WTC11 (cell line): ENCODE measurements at regions not wholly inside any gene's neighbourhood (a gene's known extent, or its start where the extent isn't known, plus 50 kb on each side); places are given as distances from the start of the nearest gene placed in this dataset.
A peak's percentile ranks its signal among the peaks of the same experiment; 100 is the strongest.

Experiments used
- ATAC-seq: fragments of 200-7000 bp; cut with Tn5 transposase; 2 replicates; pipeline ENCODE4 v1.10.0; 2021; ENCODE audit warnings: mild to moderate bottlenecking, moderate library complexity
- CTCF ChIA-PET: fragments of 300-600 bp; sonication (Branson Sonifier 250); formaldehyde crosslinking; loops from one replicate; lab custom pipeline; 2021; ENCODE audit warnings: antibody characterized with exemption; lab: Charles Lee
- POLR2A ChIA-PET: fragments of 350-600 bp; sonication (Branson Sonifier 250); formaldehyde crosslinking; loops from one replicate; lab custom pipeline; 2021; ENCODE audit warnings: antibody characterized with exemption; lab: Charles Lee
- DNase-seq: peaks from one replicate; pipeline ENCODE4 v3.0.0; 2021; ENCODE audit warnings: low spot score
- H3K27ac Mint-ChIP-seq: 2 replicates; pipeline ENCODE4 v1.8.0; 2021; ENCODE audit warnings: mixed read lengths
- H3K27me3 Mint-ChIP-seq: 2 replicates; pipeline ENCODE4 v1.8.0; 2021; ENCODE audit warnings: low read depth, mild to moderate bottlenecking, moderate library complexity, mixed read lengths
- H3K36me3 Mint-ChIP-seq: 2 replicates; pipeline ENCODE4 v1.8.0; 2021; ENCODE audit warnings: mixed read lengths
- H3K4me1 Mint-ChIP-seq: 2 replicates; pipeline ENCODE4 v1.8.0; 2022; ENCODE audit warnings: mixed read lengths
- H3K4me3 Mint-ChIP-seq: 2 replicates; pipeline ENCODE4 v1.8.0; 2021; ENCODE audit warnings: mild to moderate bottlenecking, moderate library complexity, mixed read lengths
- H3K9me3 Mint-ChIP-seq: 2 replicates; pipeline ENCODE4 v1.8.0; 2021; ENCODE audit warnings: mixed read lengths
- CBFB ChIP-seq: sonication (generic); formaldehyde crosslinking; IDR thresholded peaks from 2 replicates; pipeline ENCODE4 v1.8.1; 2022; ENCODE audit warnings: mild to moderate bottlenecking, low read depth, missing genetic modification reagents
- ELF4 ChIP-seq: sonication (generic); formaldehyde crosslinking; IDR thresholded peaks from 2 replicates; pipeline ENCODE4 v1.8.1; 2022; ENCODE audit warnings: low read depth, mild to moderate bottlenecking, moderate library complexity, missing genetic modification reagents
- FOXJ3 ChIP-seq: sonication (generic); formaldehyde crosslinking; IDR thresholded peaks from 2 replicates; pipeline ENCODE4 v1.9.0; 2021; ENCODE audit warnings: missing genetic modification reagents, mild to moderate bottlenecking, borderline replicate concordance
- FOXK1 ChIP-seq: sonication (generic); formaldehyde crosslinking; IDR thresholded peaks from 2 replicates; pipeline ENCODE4 v1.8.0; 2022; ENCODE audit warnings: mild to moderate bottlenecking, moderate library complexity, missing genetic modification reagents
- IRF2 ChIP-seq: sonication (generic); formaldehyde crosslinking; IDR thresholded peaks from 2 replicates; pipeline ENCODE4 v1.8.0; 2022; ENCODE audit warnings: low read depth, missing genetic modification reagents, borderline replicate concordance
- MXD4 ChIP-seq: fragments of 250-450 bp; sonication (Bioruptor Pico); IDR thresholded peaks from 2 replicates; pipeline ENCODE4 v1.8.0; 2021; ENCODE audit warnings: mild to moderate bottlenecking, moderate library complexity, borderline replicate concordance
- NFATC4 ChIP-seq: fragments of 250-450 bp; sonication (Bioruptor Pico); IDR thresholded peaks from 2 replicates; pipeline ENCODE4 v1.9.0; 2021; ENCODE audit warnings: mild to moderate bottlenecking
- NR1H2 ChIP-seq: sonication (generic); formaldehyde crosslinking; IDR thresholded peaks from 2 replicates; pipeline ENCODE4 v1.9.0; 2021; ENCODE audit warnings: mild to moderate bottlenecking, moderate library complexity, missing genetic modification reagents
- TEAD1 ChIP-seq: sonication (generic); formaldehyde crosslinking; IDR thresholded peaks from 2 replicates; pipeline ENCODE4 v1.8.0; 2022; ENCODE audit warnings: mild to moderate bottlenecking, missing genetic modification reagents
- ZNF263 ChIP-seq: sonication (generic); formaldehyde crosslinking; IDR thresholded peaks from 2 replicates; pipeline ENCODE4 v1.8.1; 2022; ENCODE audit warnings: low read depth, mild to moderate bottlenecking, moderate library complexity, missing genetic modification reagents
- ZNF416 ChIP-seq: fragments of 250-450 bp; sonication (Bioruptor Pico); IDR thresholded peaks from 2 replicates; pipeline ENCODE4 v1.9.0; 2021; ENCODE audit warnings: mild to moderate bottlenecking, inconsistent platforms
- TF ChIP-seq, protein P1 (sequence below): sonication (generic); formaldehyde crosslinking; IDR thresholded peaks from 2 replicates; pipeline ENCODE4 v1.8.1; 2023; ENCODE audit warnings: mild to moderate bottlenecking, missing genetic modification reagents, moderate library complexity
- TF ChIP-seq, protein P2 (sequence below): sonication (generic); formaldehyde crosslinking; IDR thresholded peaks from 2 replicates; pipeline ENCODE4 v1.8.0; 2022; ENCODE audit warnings: mild to moderate bottlenecking, missing genetic modification reagents
- TF ChIP-seq, protein P3 (sequence below): fragments of 250-450 bp; sonication (Bioruptor Pico); IDR thresholded peaks from 2 replicates; pipeline ENCODE4 v1.8.0; 2021; ENCODE audit warnings: mild to moderate bottlenecking
- TF ChIP-seq, protein P4 (sequence below): sonication (generic); formaldehyde crosslinking; IDR thresholded peaks from 2 replicates; pipeline ENCODE4 v1.8.0; 2022; ENCODE audit warnings: missing genetic modification reagents
- TF ChIP-seq, protein P5 (sequence below): sonication (generic); formaldehyde crosslinking; IDR thresholded peaks from 2 replicates; pipeline ENCODE4 v1.8.0; 2022; ENCODE audit warnings: mild to moderate bottlenecking, missing genetic modification reagents

DNA sequence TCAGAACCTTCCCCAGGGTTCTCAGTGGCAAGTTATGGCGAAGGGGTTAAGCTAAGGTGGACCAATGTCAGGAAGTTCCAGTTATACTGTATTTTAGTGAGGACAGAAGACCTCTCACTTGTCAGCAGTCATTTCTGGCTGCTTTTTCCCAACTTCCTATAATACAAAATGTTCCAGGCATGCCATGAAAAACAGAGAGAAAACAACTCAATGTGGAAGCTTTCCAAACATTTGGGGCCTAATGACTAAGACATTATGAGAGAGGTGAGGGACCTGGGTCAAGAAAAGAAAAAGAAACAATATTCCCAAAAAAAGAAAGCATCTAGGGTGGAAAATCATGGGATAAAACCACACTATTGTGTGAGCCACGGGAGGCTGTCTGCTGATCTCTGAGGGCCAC lies 99.9 kb upstream of the MAP3K4 start:
- Mint-ChIP-seq H3K9me3 (peaks cover 9% of the 10 kb centered on the region), H3K36me3 (peaks cover 9% of the 10 kb centered on the region), H3K27ac (no peak overlapping the region), H3K27me3 (peaks cover 6% of the 10 kb centered on the region), H3K4me1 (peaks cover 30% of the 10 kb centered on the region), H3K4me3 (no peak overlapping the region)
- DNase-seq (no peak), ATAC-seq (no peak)
- POLR2A ChIA-PET: no interaction called here
- CTCF ChIA-PET: no interaction called here
- TF ChIP-seq NFATC4 (CRISPR knock-in tag) (no peak), TEAD1 (CRISPR knock-in tag) (no peak), FOXJ3 (CRISPR knock-in tag) (no peak), ZNF263 (CRISPR knock-in tag) (no peak), FOXK1 (CRISPR knock-in tag) (no peak), ELF4 (no peak), ZNF416 (CRISPR knock-in tag) (no peak)
- TF ChIP-seq, protein P1, sequence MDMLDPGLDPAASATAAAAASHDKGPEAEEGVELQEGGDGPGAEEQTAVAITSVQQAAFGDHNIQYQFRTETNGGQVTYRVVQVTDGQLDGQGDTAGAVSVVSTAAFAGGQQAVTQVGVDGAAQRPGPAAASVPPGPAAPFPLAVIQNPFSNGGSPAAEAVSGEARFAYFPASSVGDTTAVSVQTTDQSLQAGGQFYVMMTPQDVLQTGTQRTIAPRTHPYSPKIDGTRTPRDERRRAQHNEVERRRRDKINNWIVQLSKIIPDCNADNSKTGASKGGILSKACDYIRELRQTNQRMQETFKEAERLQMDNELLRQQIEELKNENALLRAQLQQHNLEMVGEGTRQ: no peak
- TF ChIP-seq, protein P2, sequence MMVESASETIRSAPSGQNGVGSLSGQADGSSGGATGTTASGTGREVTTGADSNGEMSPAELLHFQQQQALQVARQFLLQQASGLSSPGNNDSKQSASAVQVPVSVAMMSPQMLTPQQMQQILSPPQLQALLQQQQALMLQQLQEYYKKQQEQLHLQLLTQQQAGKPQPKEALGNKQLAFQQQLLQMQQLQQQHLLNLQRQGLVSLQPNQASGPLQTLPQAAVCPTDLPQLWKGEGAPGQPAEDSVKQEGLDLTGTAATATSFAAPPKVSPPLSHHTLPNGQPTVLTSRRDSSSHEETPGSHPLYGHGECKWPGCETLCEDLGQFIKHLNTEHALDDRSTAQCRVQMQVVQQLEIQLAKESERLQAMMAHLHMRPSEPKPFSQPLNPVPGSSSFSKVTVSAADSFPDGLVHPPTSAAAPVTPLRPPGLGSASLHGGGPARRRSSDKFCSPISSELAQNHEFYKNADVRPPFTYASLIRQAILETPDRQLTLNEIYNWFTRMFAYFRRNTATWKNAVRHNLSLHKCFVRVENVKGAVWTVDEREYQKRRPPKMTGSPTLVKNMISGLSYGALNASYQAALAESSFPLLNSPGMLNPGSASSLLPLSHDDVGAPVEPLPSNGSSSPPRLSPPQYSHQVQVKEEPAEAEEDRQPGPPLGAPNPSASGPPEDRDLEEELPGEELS (CRISPR knock-in tag): no peak
- TF ChIP-seq, protein P3, sequence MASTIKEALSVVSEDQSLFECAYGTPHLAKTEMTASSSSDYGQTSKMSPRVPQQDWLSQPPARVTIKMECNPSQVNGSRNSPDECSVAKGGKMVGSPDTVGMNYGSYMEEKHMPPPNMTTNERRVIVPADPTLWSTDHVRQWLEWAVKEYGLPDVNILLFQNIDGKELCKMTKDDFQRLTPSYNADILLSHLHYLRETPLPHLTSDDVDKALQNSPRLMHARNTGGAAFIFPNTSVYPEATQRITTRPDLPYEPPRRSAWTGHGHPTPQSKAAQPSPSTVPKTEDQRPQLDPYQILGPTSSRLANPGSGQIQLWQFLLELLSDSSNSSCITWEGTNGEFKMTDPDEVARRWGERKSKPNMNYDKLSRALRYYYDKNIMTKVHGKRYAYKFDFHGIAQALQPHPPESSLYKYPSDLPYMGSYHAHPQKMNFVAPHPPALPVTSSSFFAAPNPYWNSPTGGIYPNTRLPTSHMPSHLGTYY (CRISPR knock-in tag): no peak

DNA sequence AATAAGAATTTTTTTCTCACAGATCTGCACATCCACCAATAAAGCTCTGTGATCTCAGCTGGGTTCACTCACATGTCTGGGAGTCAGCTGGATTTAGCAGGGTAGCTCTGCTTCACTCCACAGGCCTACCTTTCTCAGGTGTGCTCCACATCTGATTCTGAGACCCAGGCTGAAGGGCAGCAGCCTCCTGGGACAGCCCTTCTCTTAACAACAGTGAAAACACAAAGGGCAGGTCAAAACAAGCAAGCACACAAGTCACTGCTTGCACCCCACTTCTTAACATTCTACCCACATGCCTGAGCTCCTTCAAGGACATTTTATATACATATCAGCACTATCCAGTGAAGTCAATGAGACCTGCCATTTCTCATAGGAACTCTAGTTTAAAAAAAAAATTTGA lies 96.0 kb upstream of the MAP3K4 start:
- CTCF ChIA-PET: interaction anchor here (1.2 kb wide), 1 partner anchor 44 kb away, joined by 3 read pairs; no protein-coding TSS in a partner anchor
- POLR2A ChIA-PET: no interaction called here
- DNase-seq: no peak
- no peaks in the 10 kb centered on the region for H3K9me3 Mint-ChIP-seq
- peak; percentile 47 for ATAC-seq
- no peaks in the 10 kb centered on the region for H3K36me3 Mint-ChIP-seq
- no peak overlapping the region for H3K27ac Mint-ChIP-seq
- TF ChIP-seq NR1H2 (no peak), IRF2 (CRISPR knock-in tag) (no peak), CBFB (no peak), MXD4 (no peak)
- TF ChIP-seq, protein P4, sequence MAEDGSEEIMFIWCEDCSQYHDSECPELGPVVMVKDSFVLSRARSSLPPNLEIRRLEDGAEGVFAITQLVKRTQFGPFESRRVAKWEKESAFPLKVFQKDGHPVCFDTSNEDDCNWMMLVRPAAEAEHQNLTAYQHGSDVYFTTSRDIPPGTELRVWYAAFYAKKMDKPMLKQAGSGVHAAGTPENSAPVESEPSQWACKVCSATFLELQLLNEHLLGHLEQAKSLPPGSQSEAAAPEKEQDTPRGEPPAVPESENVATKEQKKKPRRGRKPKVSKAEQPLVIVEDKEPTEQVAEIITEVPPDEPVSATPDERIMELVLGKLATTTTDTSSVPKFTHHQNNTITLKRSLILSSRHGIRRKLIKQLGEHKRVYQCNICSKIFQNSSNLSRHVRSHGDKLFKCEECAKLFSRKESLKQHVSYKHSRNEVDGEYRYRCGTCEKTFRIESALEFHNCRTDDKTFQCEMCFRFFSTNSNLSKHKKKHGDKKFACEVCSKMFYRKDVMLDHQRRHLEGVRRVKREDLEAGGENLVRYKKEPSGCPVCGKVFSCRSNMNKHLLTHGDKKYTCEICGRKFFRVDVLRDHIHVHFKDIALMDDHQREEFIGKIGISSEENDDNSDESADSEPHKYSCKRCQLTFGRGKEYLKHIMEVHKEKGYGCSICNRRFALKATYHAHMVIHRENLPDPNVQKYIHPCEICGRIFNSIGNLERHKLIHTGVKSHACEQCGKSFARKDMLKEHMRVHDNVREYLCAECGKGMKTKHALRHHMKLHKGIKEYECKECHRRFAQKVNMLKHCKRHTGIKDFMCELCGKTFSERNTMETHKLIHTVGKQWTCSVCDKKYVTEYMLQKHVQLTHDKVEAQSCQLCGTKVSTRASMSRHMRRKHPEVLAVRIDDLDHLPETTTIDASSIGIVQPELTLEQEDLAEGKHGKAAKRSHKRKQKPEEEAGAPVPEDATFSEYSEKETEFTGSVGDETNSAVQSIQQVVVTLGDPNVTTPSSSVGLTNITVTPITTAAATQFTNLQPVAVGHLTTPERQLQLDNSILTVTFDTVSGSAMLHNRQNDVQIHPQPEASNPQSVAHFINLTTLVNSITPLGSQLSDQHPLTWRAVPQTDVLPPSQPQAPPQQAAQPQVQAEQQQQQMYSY: no peak
- TF ChIP-seq, protein P5, sequence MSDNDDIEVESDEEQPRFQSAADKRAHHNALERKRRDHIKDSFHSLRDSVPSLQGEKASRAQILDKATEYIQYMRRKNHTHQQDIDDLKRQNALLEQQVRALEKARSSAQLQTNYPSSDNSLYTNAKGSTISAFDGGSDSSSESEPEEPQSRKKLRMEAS (CRISPR knock-in tag): no peak
- H3K4me1 Mint-ChIP-seq: peaks cover 23% of the 10 kb centered on the region
- H3K4me3 Mint-ChIP-seq: no peak overlapping the region
- H3K27me3 Mint-ChIP-seq: no peaks in the 10 kb centered on the region; the same call in 1 of the 2 replicates
